GM12873 (cell line): ENCODE measurements at regions not wholly inside any gene's neighbourhood (a gene's known extent, or its start where the extent isn't known, plus 50 kb on each side); places are given as distances from the start of the nearest gene placed in this dataset.

Source experiments
- TF ChIP-seq, protein P1 (sequence below): IDR thresholded peaks from 2 replicates; pipeline ENCODE4 v1.5.1; 2012; ENCODE audit warnings: low read depth, mild to moderate bottlenecking, moderate library complexity, low read length, control low read depth; ENCODE audit not compliant: insufficient read depth; ENCODE audit errors: missing control alignments

DNA sequence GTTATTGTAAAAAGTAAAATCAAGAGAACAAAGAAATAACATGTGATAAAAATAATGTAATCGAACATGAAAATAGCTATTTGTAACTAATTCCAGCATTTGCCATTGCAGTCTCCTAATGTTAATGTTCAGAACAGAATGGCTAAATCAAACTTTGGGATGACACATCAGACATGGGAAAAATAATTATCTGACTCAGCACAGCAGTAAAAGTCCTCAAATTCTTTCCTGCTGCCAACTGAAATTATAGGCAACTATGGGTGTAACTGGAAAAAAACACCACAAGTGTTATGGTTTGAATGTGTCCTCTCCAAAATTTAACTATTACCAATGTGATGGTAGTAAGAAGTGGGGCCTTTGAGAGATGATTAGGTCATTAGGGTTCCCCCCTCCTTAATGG is 446.7 kb downstream of the C3orf38 start:
- TF ChIP-seq, protein P1, sequence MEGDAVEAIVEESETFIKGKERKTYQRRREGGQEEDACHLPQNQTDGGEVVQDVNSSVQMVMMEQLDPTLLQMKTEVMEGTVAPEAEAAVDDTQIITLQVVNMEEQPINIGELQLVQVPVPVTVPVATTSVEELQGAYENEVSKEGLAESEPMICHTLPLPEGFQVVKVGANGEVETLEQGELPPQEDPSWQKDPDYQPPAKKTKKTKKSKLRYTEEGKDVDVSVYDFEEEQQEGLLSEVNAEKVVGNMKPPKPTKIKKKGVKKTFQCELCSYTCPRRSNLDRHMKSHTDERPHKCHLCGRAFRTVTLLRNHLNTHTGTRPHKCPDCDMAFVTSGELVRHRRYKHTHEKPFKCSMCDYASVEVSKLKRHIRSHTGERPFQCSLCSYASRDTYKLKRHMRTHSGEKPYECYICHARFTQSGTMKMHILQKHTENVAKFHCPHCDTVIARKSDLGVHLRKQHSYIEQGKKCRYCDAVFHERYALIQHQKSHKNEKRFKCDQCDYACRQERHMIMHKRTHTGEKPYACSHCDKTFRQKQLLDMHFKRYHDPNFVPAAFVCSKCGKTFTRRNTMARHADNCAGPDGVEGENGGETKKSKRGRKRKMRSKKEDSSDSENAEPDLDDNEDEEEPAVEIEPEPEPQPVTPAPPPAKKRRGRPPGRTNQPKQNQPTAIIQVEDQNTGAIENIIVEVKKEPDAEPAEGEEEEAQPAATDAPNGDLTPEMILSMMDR = no peak

DNA sequence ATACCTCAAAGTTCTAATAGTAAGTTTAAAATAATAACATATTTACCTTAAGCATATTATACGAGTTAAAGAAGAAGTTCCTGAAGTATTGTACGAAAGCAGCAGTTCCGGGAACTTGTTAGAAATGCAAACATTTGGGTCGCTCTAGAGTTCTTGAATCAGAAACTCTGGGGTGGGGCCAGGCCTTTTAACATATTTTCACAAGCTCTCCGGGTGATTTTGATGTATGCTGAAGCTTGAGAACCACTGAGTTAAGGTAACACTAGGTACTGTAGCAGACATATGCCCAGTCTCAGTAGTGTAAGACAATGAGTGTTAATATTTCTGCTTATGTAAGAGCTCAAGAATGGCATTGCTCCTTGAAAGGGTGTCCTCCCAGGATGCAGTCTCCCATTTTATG is 461.1 kb downstream of the C3orf38 start:
- TF ChIP-seq, protein P1 = no peak

DNA sequence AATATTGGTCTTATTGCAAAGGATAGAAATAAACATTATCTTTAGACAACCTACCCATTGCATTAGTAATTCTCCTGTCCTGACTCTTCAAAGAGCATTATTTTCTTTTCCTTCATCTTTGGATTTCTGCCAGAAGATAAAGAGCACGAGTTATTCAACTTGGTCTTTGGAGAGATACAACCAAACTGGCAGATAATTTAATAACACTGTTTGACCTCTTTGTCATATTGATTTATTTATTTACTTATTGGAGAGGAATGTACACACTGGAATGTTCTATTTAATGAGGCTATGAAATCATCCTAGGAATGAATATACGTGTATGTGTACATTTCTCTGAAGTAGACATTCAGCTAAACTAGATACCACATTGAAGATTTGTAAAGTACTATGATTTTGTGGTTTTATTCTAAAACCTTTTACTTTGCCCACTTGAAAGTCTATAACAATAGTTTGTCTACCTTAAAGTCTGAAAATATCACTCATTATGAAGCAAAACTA is 462.1 kb downstream of the C3orf38 start:
- TF ChIP-seq, protein P1 = no peak

DNA sequence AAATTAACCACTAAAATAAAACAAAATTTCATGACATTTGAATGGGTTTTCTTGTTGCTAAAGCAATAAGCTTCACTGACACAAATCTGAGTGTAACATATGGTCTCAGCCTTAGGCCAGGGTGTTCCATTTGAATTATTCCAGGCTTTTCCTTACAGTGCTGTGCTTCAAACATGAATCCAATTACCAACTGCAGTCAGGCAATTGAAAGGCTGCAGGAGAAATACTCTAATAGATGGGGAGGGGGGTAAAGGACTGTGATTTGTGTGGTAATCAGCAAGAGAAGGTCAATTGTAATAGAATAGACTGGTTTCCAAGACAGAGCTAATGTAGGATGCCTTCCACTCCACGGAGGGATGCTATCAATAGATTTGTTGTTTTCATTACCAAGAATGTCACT is 466.7 kb downstream of the C3orf38 start:
- TF ChIP-seq, protein P1 = no peak

DNA sequence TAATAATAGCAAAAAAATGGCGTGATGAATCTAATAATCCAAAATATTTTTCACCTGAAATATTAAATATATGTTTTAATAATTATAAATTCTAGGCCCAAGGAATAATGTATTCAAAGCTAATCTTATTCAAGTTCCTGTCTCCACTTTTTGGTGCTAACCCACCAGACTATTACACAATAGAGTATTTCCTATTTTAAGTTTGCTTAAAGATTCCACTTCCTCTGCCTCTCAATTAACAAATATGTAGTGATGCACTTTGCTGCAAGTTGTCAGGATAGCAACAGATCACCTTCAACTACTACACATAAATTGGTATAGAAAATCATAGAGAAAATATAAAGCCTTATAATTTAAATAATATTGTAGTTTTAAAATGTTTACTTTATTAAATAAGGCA is 467.5 kb downstream of the C3orf38 start:
- TF ChIP-seq, protein P1 = no peak

DNA sequence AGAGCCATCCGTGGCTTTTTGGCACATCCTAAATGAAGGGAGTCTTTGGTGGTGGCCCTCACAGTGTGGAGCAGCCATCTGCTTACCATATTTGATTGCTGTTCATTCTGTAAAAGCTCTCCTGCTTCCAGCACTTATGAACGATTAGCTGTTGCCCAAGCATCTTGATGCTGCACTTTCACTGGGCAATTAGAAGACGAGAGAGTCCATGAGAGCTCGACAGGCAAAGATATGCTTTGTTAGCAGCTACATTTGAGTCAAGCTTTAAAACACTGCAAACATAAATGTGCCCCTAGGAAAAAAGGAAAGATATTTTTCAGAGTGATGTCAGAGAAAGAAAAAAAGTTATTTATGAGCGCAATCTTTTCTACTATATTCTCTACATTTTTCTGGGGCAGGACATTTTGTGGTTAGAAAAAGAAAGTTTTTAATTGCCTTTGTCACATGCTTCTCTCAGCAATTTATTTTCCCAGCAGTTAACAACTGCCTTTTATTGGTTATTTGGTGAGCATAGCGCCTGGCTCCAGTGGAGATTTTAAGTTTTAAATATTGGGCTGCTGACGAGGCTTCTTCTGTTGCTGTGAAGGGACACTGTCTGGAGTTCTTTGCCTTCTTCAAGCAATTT is 468.4 kb downstream of the C3orf38 start:
- TF ChIP-seq, protein P1 = no peak

DNA sequence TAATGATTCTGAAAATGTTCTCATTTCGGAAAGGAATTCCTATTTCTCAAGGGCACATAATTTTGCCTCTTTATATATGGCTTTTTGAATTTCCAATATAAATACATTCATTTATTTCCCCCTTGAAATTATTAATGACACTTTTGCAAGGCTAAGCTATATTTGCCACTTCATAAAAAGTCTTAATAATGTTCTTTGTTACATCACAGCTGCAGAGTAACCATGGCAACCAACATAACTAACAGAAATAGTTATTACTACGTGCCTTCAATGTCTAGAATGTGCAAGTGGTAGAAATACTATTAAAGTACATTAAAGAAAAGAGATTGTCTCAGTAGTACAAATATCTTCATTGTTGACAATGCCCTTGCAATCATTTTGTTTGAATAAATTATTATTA is 471.8 kb downstream of the C3orf38 start:
- TF ChIP-seq, protein P1 = no peak

DNA sequence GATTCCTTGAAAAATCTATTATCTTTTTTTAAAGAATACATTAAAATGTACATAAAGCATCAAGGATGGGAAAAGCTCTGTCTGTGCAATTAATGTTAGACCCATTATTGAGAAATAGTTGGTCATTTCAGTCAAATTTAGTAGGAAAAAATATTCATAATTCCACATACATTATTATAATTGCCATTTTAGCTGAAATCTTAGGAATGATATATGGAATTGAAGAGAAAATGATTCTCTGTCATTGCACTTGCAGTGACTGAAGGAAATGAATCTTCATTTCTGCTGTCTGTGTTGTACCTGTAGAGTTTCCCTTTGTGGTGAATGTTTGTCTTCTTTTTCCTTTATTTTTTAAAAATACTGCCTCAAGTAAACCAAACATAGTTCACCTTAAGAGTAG is 473.9 kb downstream of the C3orf38 start:
- TF ChIP-seq, protein P1 = no peak
